SK-N-SH (cell line): ENCODE measurements at regions not wholly inside any gene's neighbourhood (a gene's known extent, or its start where the extent isn't known, plus 50 kb on each side); places are given as distances from the start of the nearest gene placed in this dataset.

Source experiments
- CTCF ChIA-PET: fragments of 300-600, 350-600 bp; formaldehyde crosslinking; extraction: SDS; loops from one replicate; lab custom pipeline; 2021; lab: Yijun Ruan, JAX
- POLR2A ChIA-PET: fragments of 350-600 bp; sonication (Branson Sonifier 250); formaldehyde crosslinking; extraction: SDS; loops from one replicate; lab custom pipeline; 2020; ENCODE audit warnings: antibody characterized with exemption, inconsistent platforms; lab: Yijun Ruan, JAX
- DNase-seq: peaks from one replicate; pipeline ENCODE4 v3.0.0; 2012
- H2AFZ ChIP-seq: fragments of 200-600 bp; sonication (generic); 2 replicates; pipeline ENCODE4 v1.8.1; 2016; ENCODE audit warnings: antibody characterized with exemption, mild to moderate bottlenecking, low read depth
- H3F3A ChIP-seq: fragments of 200-600 bp; sonication (generic); replicated peaks from 2 replicates; pipeline ENCODE3; 2016; ENCODE audit warnings: antibody characterized with exemption, mild to moderate bottlenecking; ENCODE audit not compliant: insufficient read depth
- H3K27ac ChIP-seq, 2 experiments: fragments of 200-500 bp in 1 of 2; fragments of 200-600 bp in 1 of 2; sonication (Bioruptor generic) in 1 of 2; sonication (generic), shearing (Covaris generic) in 1 of 2; 2 replicates each; pipeline versions ENCODE4 v1.5.1 to v1.6.1; 2014 to 2016; ENCODE audit warnings: low read depth in 2 of 2, inconsistent platforms in 1 of 2, low read length in 1 of 2, mild to moderate bottlenecking in 1 of 2, mixed read lengths in 1 of 2
- H3K27me3 ChIP-seq: fragments of 200-600 bp; sonication (generic), shearing (Covaris generic); 2 replicates; pipeline ENCODE4 v1.6.1; 2016; ENCODE audit warnings: mixed run types; ENCODE audit not compliant: insufficient read depth
- H3K36me3 ChIP-seq, 2 experiments: fragments of 200-500 bp in 1 of 2; fragments of 200-600 bp in 1 of 2; sonication (Bioruptor generic) in 1 of 2; sonication (generic) in 1 of 2; replicated peaks in 1 of 2; 2 replicates each; pipeline versions ENCODE3 to v1.5.1; 2014 to 2016; ENCODE audit warnings: low read length in 1 of 2, mild to moderate bottlenecking in 1 of 2; ENCODE audit not compliant: insufficient read depth in 2 of 2, control insufficient read depth in 1 of 2
- H3K4me1 ChIP-seq, 2 experiments: fragments of 200-500 bp in 1 of 2; fragments of 200-600 bp in 1 of 2; sonication (Bioruptor generic) in 1 of 2; sonication (generic), shearing (Covaris generic) in 1 of 2; 2 replicates each; pipeline versions ENCODE4 v1.5.1 to v1.6.1; 2014 to 2016; ENCODE audit warnings: low read depth in 1 of 2, low read length in 1 of 2, mixed run types in 1 of 2; ENCODE audit not compliant: insufficient read depth in 2 of 2, control insufficient read depth in 1 of 2
- H3K4me2 ChIP-seq: fragments of 200-600 bp; sonication (generic), shearing (Covaris generic); 2 replicates; pipeline ENCODE4 v1.6.1; 2017; ENCODE audit warnings: mixed run types
- H3K4me3 ChIP-seq, 2 experiments: fragments of 200-500 bp in 1 of 2; fragments of 200-600 bp in 1 of 2; sonication (Bioruptor generic) in 1 of 2; sonication (generic), shearing (Covaris generic) in 1 of 2; 2 replicates each; pipeline versions ENCODE4 v1.5.1 to v1.8.1; 2014 to 2016; ENCODE audit warnings: low read depth in 2 of 2, inconsistent platforms in 1 of 2, low read length in 1 of 2, mild to moderate bottlenecking in 1 of 2, mixed read lengths in 1 of 2, moderate library complexity in 1 of 2
- H3K79me2 ChIP-seq: fragments of 200-600 bp; sonication (generic); 2 replicates; pipeline ENCODE4 v1.8.1; 2017; ENCODE audit warnings: mild to moderate bottlenecking; ENCODE audit not compliant: insufficient read depth
- H3K9ac ChIP-seq: fragments of 200-600 bp; sonication (generic); 2 replicates; pipeline ENCODE4 v1.6.1; 2017; ENCODE audit warnings: mixed run types
- H3K9me2 ChIP-seq: fragments of 200-600 bp; sonication (generic); 2 replicates; pipeline ENCODE4 v1.6.1; 2017; ENCODE audit warnings: mixed run types
- H3K9me3 ChIP-seq: fragments of 200-600 bp; sonication (generic); 2 replicates; pipeline ENCODE4 v1.6.1; 2017; ENCODE audit warnings: mixed run types, mild to moderate bottlenecking, moderate library complexity
- H4K20me1 ChIP-seq: fragments of 200-600 bp; sonication (generic); 2 replicates; pipeline ENCODE4 v1.6.1; 2017; ENCODE audit warnings: mild to moderate bottlenecking, mixed run types; ENCODE audit not compliant: insufficient read depth
- CHD2 ChIP-seq: fragments of 150-350 bp; IDR thresholded peaks from 2 replicates; pipeline ENCODE4 v1.6.1; 2018; ENCODE audit warnings: low read length; ENCODE audit not compliant: partially characterized antibody
- CTCF ChIP-seq: fragments of 200-600 bp; sonication (generic); IDR thresholded peaks from 2 replicates; pipeline ENCODE4 v1.6.1; 2017; ENCODE audit warnings: antibody characterized with exemption, mild to moderate bottlenecking, moderate library complexity
- EZH2phosphoT487 ChIP-seq: fragments of 200-600 bp; sonication (generic); IDR thresholded peaks from 2 replicates; pipeline ENCODE4 v1.6.1; 2017; ENCODE audit warnings: low read depth, mixed run types, mild to moderate bottlenecking, antibody characterized with exemption, moderate library complexity, borderline replicate concordance
- FOSL2 ChIP-seq: IDR thresholded peaks from 2 replicates; pipeline ENCODE4 v1.4.0; 2012; ENCODE audit warnings: low read depth, mild to moderate bottlenecking, moderate library complexity, borderline replicate concordance
- FOXJ3 ChIP-seq: sonication (generic); formaldehyde crosslinking; IDR thresholded peaks from 2 replicates; pipeline ENCODE4 v1.5.1; 2020; ENCODE audit warnings: mild to moderate bottlenecking, missing genetic modification reagents
- IRF3 ChIP-seq: fragments of 150-350 bp; IDR thresholded peaks from 2 replicates; pipeline ENCODE4 v1.6.1; 2016; ENCODE audit warnings: mild to moderate bottlenecking, low read depth, low read length
- JUND ChIP-seq: IDR thresholded peaks from 2 replicates; pipeline ENCODE4 v1.4.0; 2012
- MEF2A ChIP-seq: IDR thresholded peaks from 2 replicates; pipeline ENCODE4 v1.4.0; 2012; ENCODE audit warnings: low read depth, borderline replicate concordance
- MXI1 ChIP-seq: IDR thresholded peaks from 2 replicates; pipeline ENCODE4 v1.6.1; 2012; ENCODE audit warnings: mild to moderate bottlenecking, low read depth, low read length, improper control_type of control experiment
- NRF1 ChIP-seq: IDR thresholded peaks from 2 replicates; pipeline ENCODE4 v1.6.1; 2012; ENCODE audit warnings: low read depth, mild to moderate bottlenecking, low read length
- PBX3 ChIP-seq: IDR thresholded peaks from 2 replicates; pipeline ENCODE4; 2012
- RAD21 ChIP-seq: IDR thresholded peaks from 2 replicates; pipeline ENCODE4 v1.6.1; 2012; ENCODE audit warnings: mild to moderate bottlenecking, low read length
- RCOR1 ChIP-seq: fragments of 150-350 bp; IDR thresholded peaks from 2 replicates; pipeline ENCODE4 v1.6.1; 2017; ENCODE audit warnings: antibody characterized with exemption, low read length
- REST ChIP-seq: IDR thresholded peaks from 2 replicates; pipeline ENCODE4 v1.6.1; 2012; ENCODE audit warnings: mild to moderate bottlenecking, low read depth, low read length, moderate library complexity
- SIN3A ChIP-seq: IDR thresholded peaks from 2 replicates; pipeline ENCODE4 v1.6.1; 2012; ENCODE audit warnings: low read depth, mild to moderate bottlenecking, low read length, moderate library complexity, borderline replicate concordance
- TEAD4 ChIP-seq: IDR thresholded peaks from 2 replicates; pipeline ENCODE4 v1.4.0; 2012; ENCODE audit warnings: mild to moderate bottlenecking, borderline replicate concordance; ENCODE audit not compliant: insufficient read depth
- ZBTB33 ChIP-seq: IDR thresholded peaks from 2 replicates; pipeline ENCODE4 v1.4.0; 2012; ENCODE audit warnings: low read depth, borderline replicate concordance
- TF ChIP-seq, protein P1 (sequence below): IDR thresholded peaks from 2 replicates; pipeline ENCODE4 v1.4.0; 2012; ENCODE audit warnings: low read depth

GRCh38 chr3:87420171-87420570, 143.8 kb upstream of the POU1F1 start:
- Histone ChIP-seq H3K9ac (no peak overlapping the region), H3K4me2 (no peak overlapping the region), H3K9me3 (no peaks in the 10 kb centered on the region), H2AFZ (no peak overlapping the region), H3K4me3 (no peak overlapping the region), H3K27me3 (peaks cover 2% of the 10 kb centered on the region; the same call in 1 of the 2 replicates), H3K36me3 (no peaks in the 10 kb centered on the region), H3K79me2 (no peaks in the 10 kb centered on the region), H3K27ac (no peak overlapping the region), H3K9me2 (no peaks in the 10 kb centered on the region), H3K4me1 (no peaks in the 10 kb centered on the region), H4K20me1 (no peaks in the 10 kb centered on the region), H3F3A (no peaks in the 10 kb centered on the region)
- POLR2A ChIA-PET = no interaction called here
- TF ChIP-seq SIN3A (no peak), NRF1 (no peak), IRF3 (no peak), MEF2A (no peak), JUND (no peak), FOSL2 (no peak), ZBTB33 (no peak), RAD21 (no peak), EZH2phosphoT487 (no peak), PBX3 (no peak), REST (no peak), RCOR1 (no peak), CTCF (no peak), MXI1 (no peak), CHD2 (no peak), FOXJ3 (CRISPR knock-in tag) (no peak), TEAD4 (no peak)
- TF ChIP-seq, protein P1, sequence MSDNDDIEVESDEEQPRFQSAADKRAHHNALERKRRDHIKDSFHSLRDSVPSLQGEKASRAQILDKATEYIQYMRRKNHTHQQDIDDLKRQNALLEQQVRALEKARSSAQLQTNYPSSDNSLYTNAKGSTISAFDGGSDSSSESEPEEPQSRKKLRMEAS = no peak
- CTCF ChIA-PET = no interaction called here
- no peak for DNase-seq
